Osteoblast (primary cell): ENCODE measurements at regions not wholly inside any gene's neighbourhood (a gene's known extent, or its start where the extent isn't known, plus 50 kb on each side); places are given as distances from the start of the nearest gene placed in this dataset.

ENCODE experiments used
- DNase-seq: peaks from one replicate; pipeline ENCODE4 v3.0.0; 2011; ENCODE audit warnings: low spot score, mixed read lengths; ENCODE audit not compliant: insufficient read length; ENCODE audit errors: missing footprints
- H2AFZ ChIP-seq: 2 replicates; pipeline ENCODE4 v1.6.0; 2011; ENCODE audit warnings: mild to moderate bottlenecking, low read length
- H3K27ac ChIP-seq: 2 replicates; pipeline ENCODE4 v1.5.1; 2011; ENCODE audit warnings: mild to moderate bottlenecking, low read depth, low read length, moderate library complexity
- H3K27me3 ChIP-seq: 2 replicates; pipeline ENCODE4 v1.6.0; 2012; ENCODE audit warnings: mild to moderate bottlenecking, control low read depth, inconsistent platforms, low read length, moderate library complexity; ENCODE audit not compliant: insufficient read depth
- H3K36me3 ChIP-seq: 2 replicates; pipeline ENCODE4 v1.5.1; 2011; ENCODE audit warnings: mild to moderate bottlenecking, low read length, control low read depth, moderate library complexity; ENCODE audit not compliant: insufficient read depth
- H3K4me1 ChIP-seq: 2 replicates; pipeline ENCODE4 v1.5.1; 2011; ENCODE audit warnings: mild to moderate bottlenecking, low read length, control low read depth, moderate library complexity; ENCODE audit not compliant: insufficient read depth
- H3K4me2 ChIP-seq: 2 replicates; pipeline ENCODE4 v1.6.0; 2011; ENCODE audit warnings: mild to moderate bottlenecking, low read length; ENCODE audit not compliant: insufficient read depth
- H3K4me3 ChIP-seq: fragments of 200-600 bp; sonication (generic); 3 replicates; pipeline ENCODE4 v1.5.1; 2012; ENCODE audit warnings: mild to moderate bottlenecking, low read length, inconsistent platforms; ENCODE audit not compliant: insufficient read depth
- H3K79me2 ChIP-seq: 2 replicates; pipeline ENCODE4 v1.6.0; 2012; ENCODE audit warnings: mild to moderate bottlenecking, low read length, control low read depth, inconsistent platforms; ENCODE audit not compliant: insufficient read depth
- H3K9me3 ChIP-seq: 2 replicates; pipeline ENCODE4 v1.5.1; 2011; ENCODE audit warnings: low read depth, low read length, control low read depth
- H4K20me1 ChIP-seq: 2 replicates; pipeline ENCODE4 v1.6.0; 2012; ENCODE audit warnings: mild to moderate bottlenecking, low read length, control low read depth; ENCODE audit not compliant: insufficient read depth
- CTCF ChIP-seq: IDR thresholded peaks from 2 replicates; pipeline ENCODE4 v1.5.1; 2011; ENCODE audit warnings: mild to moderate bottlenecking, low read depth, low read length, moderate library complexity; ENCODE audit errors: extremely low read depth

DNA sequence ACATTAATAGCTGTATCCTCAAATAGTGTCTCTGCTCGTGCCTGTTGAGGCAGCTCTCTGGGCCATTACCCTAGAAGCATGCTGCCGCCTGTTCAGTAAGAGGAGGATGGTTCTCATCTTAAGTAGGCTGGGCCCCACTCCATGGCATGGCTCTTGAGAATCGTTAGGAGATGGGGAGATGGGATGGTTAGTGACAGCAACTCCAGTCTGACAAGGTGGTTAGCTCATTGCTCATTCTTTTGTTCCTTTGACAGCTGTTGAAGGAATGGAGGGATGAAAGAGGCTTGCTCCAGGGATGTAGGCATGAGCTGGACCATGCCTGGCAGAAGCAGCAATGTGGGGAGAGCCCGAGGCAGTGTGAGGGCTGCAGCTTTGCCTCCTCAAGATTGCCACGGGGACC, 68.2 kb downstream of the MAP10 start:
- Histone ChIP-seq H3K9me3 (no peaks in the 10 kb centered on the region), H2AFZ (no peak overlapping the region), H3K27ac (no peak overlapping the region), H3K36me3 (no peaks in the 10 kb centered on the region), H4K20me1 (no peaks in the 10 kb centered on the region), H3K4me1 (peaks cover 9% of the 10 kb centered on the region), H3K4me2 (no peak overlapping the region), H3K27me3 (no peaks in the 10 kb centered on the region), H3K4me3 (no peak overlapping the region), H3K79me2 (no peaks in the 10 kb centered on the region)
- no peak for DNase-seq
- TF ChIP-seq CTCF, result no peak

DNA sequence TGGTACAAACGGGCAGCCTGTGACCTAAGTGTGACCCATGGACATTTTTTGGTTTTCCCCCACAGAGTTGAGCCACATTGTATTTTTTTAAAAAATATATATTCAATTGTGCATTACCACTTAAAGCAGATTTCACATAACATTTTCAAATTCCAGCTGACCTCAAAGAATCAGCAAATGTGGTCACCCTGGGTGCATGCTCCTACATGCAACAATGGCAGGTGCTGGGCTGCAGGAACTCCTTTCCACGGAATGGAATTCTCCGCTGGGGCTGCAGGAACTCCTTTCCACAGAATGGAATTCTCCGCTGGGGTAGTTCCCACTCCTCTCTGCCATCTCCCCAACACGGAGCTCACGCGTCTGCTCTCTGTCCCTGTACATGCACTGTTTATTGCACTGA, 68.7 kb downstream of the MAP10 start:
- Histone ChIP-seq H3K9me3 (no peaks in the 10 kb centered on the region), H2AFZ (no peak overlapping the region), H3K79me2 (no peaks in the 10 kb centered on the region), H3K4me1 (peaks cover 5% of the 10 kb centered on the region), H3K27ac (no peak overlapping the region), H4K20me1 (no peaks in the 10 kb centered on the region), H3K36me3 (no peaks in the 10 kb centered on the region), H3K27me3 (no peaks in the 10 kb centered on the region), H3K4me2 (no peak overlapping the region), H3K4me3 (no peak overlapping the region)
- no peak for TF ChIP-seq CTCF
- no peak for DNase-seq

- no peak overlapping the region for H3K27ac ChIP-seq
- H3K27me3 ChIP-seq, result no peaks in the 10 kb centered on the region
- no peak overlapping the region for H3K4me2 ChIP-seq
- no peaks in the 10 kb centered on the region for H3K36me3 ChIP-seq
- H4K20me1 ChIP-seq, result no peaks in the 10 kb centered on the region
- TF ChIP-seq CTCF, result no peak
- H3K9me3 ChIP-seq, result no peaks in the 10 kb centered on the region
- no peak overlapping the region for H3K4me3 ChIP-seq
- H2AFZ ChIP-seq, result no peak overlapping the region
- no peak for DNase-seq
- no peaks in the 10 kb centered on the region for H3K79me2 ChIP-seq
- H3K4me1 ChIP-seq, result no peaks in the 10 kb centered on the region
Observed at GRCh38 chr1:232875536-232875935, 70.3 kb downstream of the MAP10 start.

DNA sequence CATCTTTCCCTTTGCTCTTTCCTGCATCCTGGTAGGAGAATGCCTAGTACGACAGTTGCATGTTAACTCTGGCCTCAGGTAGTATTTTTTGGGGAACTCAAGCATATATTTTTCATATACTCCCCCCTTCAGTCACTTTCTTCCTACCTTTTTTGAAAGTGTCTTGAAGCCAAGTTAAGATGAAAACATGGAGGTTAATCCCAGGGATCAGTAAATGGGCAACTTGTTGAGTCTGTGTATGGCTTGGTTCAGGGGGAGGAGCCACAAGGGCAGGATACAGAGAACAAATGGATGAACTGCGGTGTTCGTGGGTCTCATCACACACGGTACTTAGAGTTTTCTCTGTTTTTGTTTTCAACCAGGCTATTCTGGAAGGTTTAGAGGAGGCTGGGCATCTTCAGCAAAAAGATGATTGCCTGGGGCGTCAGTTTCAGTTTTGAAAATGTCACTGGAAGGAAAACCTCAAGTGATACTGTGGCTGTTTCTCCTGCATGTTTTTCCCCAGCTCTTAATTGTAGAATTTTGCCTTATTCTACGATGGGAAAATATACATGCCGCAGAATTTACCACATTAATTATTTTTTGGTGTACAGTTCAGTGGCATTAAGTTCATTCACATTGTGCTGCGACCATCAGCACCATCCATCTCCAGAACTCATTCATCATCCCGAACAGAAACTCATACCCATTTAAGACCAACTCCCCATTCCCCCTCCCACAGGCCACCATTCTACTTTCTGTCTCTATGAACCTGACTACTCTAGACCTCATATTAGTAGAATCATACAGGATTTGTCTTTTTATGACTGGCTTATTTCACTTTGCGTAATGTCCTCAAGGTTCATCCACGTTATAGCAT, 71.5 kb downstream of the MAP10 start:
- Histone ChIP-seq H3K79me2 (no peaks in the 10 kb centered on the region), H3K9me3 (no peaks in the 10 kb centered on the region), H3K4me2 (no peak overlapping the region), H2AFZ (no peak overlapping the region), H4K20me1 (no peaks in the 10 kb centered on the region), H3K36me3 (no peaks in the 10 kb centered on the region), H3K4me3 (no peak overlapping the region), H3K4me1 (no peaks in the 10 kb centered on the region), H3K27ac (no peak overlapping the region), H3K27me3 (no peaks in the 10 kb centered on the region)
- no peak for DNase-seq
- no peak for TF ChIP-seq CTCF
